22Rv1 (cell line): ENCODE measurements at regions not wholly inside any gene's neighbourhood (a gene's known extent, or its start where the extent isn't known, plus 50 kb on each side); places are given as distances from the start of the nearest gene placed in this dataset.

Experiments used
- H3K27ac ChIP-seq: fragments of 450-650 bp; 2 replicates; pipeline ENCODE4 v1.5.1; 2017
- CTCF ChIP-seq: fragments of 450-650 bp; IDR thresholded peaks from 2 replicates; pipeline ENCODE4 v1.5.1; 2017; ENCODE audit warnings: mild to moderate bottlenecking
- ZFX ChIP-seq: fragments of 450-650 bp; IDR thresholded peaks from 2 replicates; pipeline ENCODE4 v1.6.1; 2017; ENCODE audit warnings: antibody characterized with exemption, borderline replicate concordance

GRCh38 chr20:16801919-16802651 lies 53.9 kb downstream of the OTOR start:
- no peak overlapping the region for H3K27ac ChIP-seq
- TF ChIP-seq CTCF: peak; percentile 92
- no peak for TF ChIP-seq ZFX

DNA sequence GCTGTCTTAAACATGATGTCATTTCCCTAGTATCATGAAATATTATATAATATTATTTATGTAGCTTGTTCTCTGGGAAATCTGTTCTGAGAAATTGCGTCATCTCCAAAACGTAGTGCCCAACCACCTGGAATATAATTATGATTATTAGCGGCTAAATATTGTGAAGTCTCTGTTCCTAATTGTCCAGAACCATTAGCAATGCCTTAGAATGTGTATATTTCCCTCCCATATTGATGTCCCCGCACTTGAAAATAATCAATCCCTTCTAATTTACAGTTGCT lies 54.4 kb downstream of the OTOR start:
- TF ChIP-seq ZFX: no peak
- no peak for TF ChIP-seq CTCF
- no peak overlapping the region for H3K27ac ChIP-seq

GRCh38 chr20:16803965-16804792 lies 56.0 kb downstream of the OTOR start:
- H3K27ac ChIP-seq: no peak overlapping the region
- TF ChIP-seq ZFX (no peak), CTCF (peak; percentile 91)

- TF ChIP-seq CTCF: no peak
- TF ChIP-seq ZFX: no peak
- H3K27ac ChIP-seq: no peak overlapping the region
Observed at GRCh38 chr20:16804793-16805187, 56.6 kb downstream of the OTOR start.

- no peak for TF ChIP-seq ZFX
- no peak for TF ChIP-seq CTCF
Observed at GRCh38 chr20:16806061-16806460, 57.9 kb downstream of the OTOR start.

DNA sequence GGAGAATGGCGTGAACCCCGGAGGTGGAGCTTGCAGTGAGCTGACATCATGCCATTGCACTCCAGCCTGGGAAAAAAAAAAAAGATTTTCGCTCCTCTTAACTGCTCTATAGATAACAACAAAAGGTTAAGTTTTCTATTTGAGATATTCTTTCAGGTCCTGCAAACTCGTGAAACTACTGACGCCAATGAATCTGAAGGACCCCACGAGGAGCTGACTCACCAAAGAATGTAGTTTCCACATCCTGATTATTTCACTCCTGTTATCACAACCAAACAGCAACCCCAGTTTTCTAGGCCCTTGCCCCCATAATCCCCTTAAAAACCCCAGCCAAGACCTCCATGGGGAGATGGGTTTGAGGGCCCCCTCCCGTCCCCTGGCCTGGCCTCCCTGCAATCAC lies 58.7 kb downstream of the OTOR start:
- H3K27ac ChIP-seq: no peak overlapping the region
- TF ChIP-seq CTCF (no peak), ZFX (no peak)

More at GRCh38 chr20:16806061-16806460, 57.9 kb downstream of the OTOR start:
- no peak overlapping the region for H3K27ac ChIP-seq

DNA sequence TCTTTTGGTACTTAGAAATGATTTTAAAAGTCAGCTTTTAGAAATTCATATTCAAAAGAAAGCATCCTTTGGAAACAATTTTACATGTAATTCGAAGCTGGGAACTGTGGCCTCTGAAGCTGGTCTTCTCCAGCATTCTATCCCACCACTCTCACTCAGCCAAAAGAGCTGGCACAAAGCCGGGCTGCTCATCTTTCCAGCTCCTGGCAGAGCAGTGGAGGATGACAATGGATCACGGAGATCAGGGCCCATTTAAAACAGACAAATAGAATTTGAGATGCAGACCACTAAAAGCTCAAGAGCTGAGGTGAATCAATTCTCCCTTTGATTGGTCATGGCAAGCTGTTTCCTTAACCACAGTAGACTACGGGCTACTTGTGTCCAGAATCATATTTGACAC lies 60.6 kb downstream of the OTOR start:
- TF ChIP-seq ZFX: no peak
- TF ChIP-seq CTCF: no peak
- no peak overlapping the region for H3K27ac ChIP-seq
